Medulla oblongata (tissue), 1 donor: ENCODE measurements at regions not wholly inside any gene's neighbourhood (a gene's known extent, or its start where the extent isn't known, plus 50 kb on each side); places are given as distances from the start of the nearest gene placed in this dataset.
"Not testable (repeated sequence)": the region's sequence is repeated elsewhere in the genome, so short reads cannot be mapped to it uniquely, and the experiment has no call there.

Experiments used
- DNase-seq: peaks from one replicate; pipeline ENCODE4 v3.0.0-alpha.2; 2015; ENCODE audit errors: extremely low spot score

GRCh38 chr9:74197771-74198170 is 299.4 kb upstream of the RORB start:
- DNase-seq: not testable (repeated sequence)

- DNase-seq: no peak
These were observed 292.1 kb upstream of the RORB start for GRCh38 chr9:74205056-74205455.

GRCh38 chr9:74218385-74219063 is 278.6 kb upstream of the RORB start:
- DNase-seq: no peak

GRCh38 chr9:74220327-74220726 is 276.8 kb upstream of the RORB start:
- no peak for DNase-seq

GRCh38 chr9:74236857-74237256 is 260.3 kb upstream of the RORB start:
- no peak for DNase-seq

DNA sequence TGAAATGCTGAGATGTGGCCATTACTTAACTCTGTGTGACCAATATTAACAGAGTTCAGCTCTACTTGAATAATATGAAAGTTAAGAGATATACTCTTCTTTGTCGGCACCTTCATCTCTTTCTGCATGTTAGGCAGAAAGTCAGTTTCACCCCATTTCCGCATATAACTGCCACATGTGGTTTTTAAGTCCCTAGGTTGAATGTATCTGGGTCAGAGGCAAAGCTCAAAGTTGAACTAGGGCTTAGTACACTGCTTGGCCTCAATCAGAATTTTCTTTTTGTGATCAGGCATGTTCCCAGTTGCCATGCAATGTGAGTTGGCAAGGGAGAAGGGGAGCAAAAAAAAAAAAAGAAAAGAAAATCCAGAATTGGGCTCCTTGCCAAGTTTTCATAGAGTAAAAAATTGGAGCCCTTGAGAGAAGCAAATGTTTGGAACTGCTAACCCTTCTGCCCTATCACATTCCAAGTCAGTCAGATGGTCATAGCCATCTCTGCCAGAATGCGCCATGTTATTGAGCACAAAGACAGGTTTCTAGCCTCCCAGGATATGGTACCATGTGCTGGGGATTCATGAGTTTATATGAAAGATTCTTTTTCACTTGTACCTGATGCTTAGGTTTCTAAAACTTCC is 251.2 kb upstream of the RORB start:
- DNase-seq: no peak

DNA sequence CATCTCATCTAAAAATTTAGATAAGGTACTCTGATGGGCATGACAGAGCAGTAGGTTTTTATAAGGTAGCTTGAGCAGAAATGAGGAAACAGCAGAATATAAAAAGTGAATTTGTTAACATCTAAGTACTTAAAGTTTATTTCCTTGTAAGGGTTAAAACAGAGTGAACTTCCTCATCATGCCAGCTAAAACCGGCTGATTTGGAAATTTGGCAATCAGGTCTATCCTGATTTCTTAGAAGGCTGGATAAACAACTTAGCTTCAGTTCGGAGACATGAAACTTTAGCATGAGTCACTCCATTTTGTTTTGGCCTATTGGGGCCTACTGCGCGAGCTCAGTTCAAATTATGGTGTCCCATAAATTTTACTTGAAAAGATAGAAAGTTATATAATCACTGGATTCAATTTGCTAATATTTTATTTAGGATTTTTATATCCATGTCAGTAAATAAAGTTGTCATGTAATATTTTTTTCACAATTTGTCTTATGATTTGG is 241.6 kb upstream of the RORB start:
- DNase-seq: no peak

DNA sequence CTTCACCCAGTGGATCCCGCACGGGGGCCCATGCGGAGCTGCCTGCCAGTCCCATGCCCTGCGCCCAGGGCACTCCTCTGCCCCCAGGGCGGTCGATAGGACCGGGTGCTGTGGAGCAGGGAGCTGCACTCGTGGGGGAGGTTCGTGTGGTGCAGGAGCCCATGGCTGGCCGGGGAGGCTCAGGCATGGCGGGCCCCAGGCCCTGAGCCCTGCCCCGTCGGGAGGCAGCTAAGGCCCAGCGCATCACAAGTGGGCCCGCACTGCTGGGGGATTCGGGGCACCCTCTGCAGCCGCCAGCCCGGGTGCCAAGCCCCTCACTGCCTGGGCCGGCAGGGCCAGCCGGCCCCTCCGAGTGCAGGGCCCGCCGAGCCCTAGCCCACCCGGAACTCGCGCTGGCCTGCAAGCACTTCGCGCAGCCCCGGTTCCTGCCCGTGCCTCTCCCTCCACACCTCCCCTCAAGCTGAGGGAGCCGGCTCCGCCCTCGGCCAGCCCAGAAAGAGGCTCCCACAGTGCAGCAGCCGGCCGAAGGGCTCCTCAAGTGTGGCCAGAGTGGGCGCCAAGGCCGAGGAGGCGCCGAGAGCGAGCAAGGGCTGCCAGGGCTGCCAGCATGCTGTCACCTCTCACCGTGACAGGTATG is 221.1 kb upstream of the RORB start:
- DNase-seq: no peak

DNA sequence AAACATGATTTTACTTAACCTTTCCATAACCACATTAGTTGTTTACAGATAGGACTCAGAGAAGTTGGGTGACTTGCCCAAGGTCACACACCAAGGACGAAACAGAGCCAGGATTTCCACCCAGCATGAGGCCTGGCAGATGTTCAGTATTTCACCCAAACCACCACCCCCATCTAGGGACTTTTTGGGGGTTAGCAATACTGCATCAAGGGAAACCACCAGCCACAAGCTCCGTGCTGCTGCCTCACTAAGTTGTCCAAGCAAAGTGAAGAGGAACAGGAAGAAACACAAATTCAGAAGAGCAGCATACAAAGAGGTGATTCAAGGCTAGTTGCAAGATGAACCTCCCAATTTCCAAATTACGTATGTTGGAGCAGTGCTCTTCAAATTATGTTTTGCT is 219.6 kb upstream of the RORB start:
- DNase-seq: no peak

DNA sequence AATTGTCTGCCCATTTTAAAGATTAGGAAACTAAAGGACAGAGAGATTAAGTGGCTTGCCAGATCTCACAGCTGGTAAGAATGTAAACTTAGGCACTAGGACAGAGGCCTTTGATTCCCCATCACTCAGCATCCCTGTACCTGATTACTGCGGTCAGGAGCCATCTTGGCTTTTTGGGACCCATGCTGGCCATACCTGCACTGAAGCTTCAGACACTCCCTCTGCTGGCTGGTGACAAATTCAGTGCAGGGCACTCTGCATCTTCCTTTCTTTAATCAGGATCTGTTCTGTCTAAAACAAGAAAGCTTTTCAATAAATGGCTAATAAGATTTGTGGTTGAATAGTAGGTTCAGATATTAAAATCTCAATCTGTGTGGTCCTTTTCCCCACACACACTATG is 215.5 kb upstream of the RORB start:
- DNase-seq: no peak

- no peak for DNase-seq
These were observed 214.4 kb upstream of the RORB start for GRCh38 chr9:74282526-74283253.

- no peak for DNase-seq
These were observed 212.3 kb upstream of the RORB start for GRCh38 chr9:74284581-74285450.

DNA sequence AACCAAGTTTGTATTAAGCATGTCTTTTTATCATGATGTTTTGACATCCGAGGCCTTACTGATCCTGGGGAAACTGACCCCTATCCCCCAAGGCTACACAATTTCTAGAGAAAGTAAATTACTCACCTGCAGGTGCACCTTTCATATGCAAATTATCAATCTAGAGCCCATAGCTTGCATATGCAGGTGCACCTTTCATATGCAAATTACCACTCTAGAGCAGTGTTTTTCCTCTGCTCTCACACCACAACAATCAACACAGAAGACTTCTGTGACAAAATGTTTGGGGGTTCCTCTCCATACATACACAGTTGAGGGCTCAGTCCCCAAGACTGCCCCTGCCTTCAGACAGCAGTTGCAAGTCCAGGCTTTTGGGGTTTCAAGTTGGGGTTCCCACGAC is 203.7 kb upstream of the RORB start:
- no peak for DNase-seq

GRCh38 chr9:74303945-74304344 is 193.2 kb upstream of the RORB start:
- DNase-seq: no peak

- peak; percentile 14 for DNase-seq
These were observed 192.5 kb upstream of the RORB start for GRCh38 chr9:74304598-74304997.

DNA sequence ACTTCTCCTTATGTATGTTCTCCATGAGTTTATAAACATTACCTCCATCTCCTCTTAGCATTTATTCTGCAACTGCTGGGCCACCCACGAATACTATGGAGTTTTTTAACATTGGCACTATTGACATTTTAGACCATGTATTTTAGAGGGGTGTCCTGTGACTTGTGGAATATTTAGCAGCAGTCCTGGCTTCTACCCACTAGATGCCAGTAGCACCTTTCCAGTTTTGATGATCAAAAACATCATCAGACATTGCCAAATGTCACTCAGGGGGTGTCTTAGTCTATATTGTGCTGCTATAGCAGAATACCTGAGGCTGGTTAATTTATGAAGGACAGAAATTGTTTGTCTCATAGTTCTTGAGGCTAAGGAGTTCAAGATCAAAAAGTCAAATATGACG is 187.5 kb upstream of the RORB start:
- DNase-seq: no peak

- no peak for DNase-seq
These were observed 179.9 kb upstream of the RORB start for GRCh38 chr9:74317235-74317634.

DNA sequence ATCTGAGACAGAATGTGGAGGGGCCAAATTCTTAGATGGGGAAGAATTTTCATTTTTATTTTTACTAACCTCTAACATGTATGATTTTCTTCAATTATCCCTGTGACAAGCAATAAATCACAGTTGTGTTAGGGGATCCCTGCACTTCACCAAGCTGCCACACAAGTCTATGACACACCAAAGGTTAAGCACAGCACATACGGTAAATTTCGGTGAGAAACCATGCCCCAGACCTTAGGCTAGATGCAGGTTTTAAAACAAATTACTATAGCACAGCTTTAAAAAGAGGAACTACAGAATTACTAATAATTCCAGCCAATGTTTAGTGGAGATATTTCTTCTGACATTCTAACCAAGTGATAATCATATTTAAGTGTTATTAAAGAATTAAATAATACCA is 175.7 kb upstream of the RORB start:
- no peak for DNase-seq

DNA sequence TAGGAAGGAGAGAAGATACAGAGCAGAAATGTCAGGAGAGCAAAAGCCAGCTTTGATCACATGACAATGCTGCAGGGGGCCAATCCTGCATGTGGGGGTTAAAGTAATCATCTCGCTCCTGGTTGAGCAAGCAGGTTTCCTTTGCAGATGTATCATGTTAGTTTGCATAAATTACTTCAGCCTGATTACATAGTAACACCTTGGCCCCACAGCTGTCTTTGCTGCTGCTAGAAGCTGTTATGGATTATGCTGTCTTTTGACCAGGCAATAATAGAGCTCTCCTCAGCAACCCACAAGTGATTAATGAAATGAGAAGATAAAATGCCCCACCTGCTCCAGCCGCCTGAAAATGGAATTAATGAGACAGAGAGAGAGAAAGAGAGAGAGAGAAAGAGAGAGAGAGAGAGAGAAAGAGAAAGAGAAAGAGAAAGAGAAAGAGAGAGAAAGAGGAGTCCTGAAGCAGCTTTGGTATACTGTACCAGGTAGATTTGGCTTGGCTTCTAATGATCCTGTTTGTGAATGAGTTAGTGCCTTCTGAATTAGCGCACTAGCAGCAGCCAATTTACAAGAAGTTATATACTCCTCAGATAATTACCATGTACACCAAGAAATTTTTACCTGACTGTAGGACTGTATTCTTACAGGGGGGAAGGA is 174.3 kb upstream of the RORB start:
- DNase-seq: no peak

DNA sequence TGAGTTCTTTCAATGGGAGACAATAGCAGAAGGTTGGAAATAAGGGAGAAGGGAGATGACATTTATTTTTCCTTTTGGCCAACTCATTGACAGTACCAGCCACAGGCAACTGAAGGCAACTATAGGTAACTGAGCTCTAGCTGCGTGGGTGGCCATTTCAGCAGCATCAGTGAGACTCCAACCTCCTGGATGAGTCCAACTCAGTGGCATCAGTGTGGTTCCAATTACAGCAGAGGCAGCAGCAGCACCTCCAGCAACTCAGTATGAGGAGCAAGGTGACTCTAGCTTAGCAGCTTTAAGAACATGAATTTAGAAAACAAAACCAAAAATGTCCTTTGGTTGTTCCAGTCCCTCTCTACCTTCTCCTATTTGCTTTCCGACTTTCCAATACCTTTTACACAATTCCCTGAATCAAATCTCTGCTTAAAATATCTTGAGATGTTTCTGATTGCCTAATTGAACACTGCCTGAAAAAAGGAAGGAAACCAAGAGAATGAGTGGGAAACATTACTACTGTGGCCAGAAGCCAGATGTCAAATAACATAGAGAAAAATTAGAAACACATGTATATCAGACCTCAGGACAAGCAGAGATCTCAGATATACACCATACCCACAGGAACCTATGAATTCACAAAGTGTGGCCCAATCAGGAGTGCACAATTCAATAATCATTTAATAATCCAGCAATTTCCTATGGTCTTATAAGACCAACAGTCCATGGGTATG is 166.5 kb upstream of the RORB start:
- no peak for DNase-seq
